ENCODE measurements at regions not wholly inside any gene's neighbourhood (a gene's known extent, or its start where the extent isn't known, plus 50 kb on each side); places are given as distances from the start of the nearest gene placed in this dataset.

DNA sequence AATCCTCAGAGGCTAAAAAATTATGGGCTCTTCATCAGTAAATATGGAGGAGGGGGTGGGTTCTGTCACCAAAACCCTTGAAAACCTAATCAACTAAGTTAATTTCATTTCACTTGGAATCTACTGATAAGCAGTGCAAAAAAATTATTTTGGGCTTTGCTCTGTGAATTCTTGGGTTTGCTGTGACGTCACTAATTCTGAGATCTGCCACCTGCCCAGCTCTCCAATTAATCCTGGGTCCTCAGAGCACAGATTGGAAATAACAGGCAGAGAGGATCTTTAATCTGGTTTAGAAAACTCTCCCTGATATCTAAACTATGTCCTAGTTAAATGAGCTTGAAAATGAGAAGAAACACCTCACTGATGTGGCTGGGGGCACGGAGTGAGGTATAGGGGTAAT, 903.2 kb downstream of the AACS start:
- Histone ChIP-seq H3K4me2 (ENCODE audit: low read depth, low read length, poor library complexity, severe bottlenecking) (no peak overlapping the region), H3K9me3 (ENCODE audit: insufficient read depth, low read length) (no peaks in the 10 kb centered on the region), H3K27ac (ENCODE audit: low read depth, low read length) (no peak overlapping the region), H3K9ac (ENCODE audit: low read length) (no peak overlapping the region), H2AFZ (ENCODE audit: low read depth, low read length, severe bottlenecking) (no peak overlapping the region), H3F3A (ENCODE audit: insufficient read depth) (no peaks in the 10 kb centered on the region), H3K79me2 (ENCODE audit: insufficient read depth, low read length) (no peaks in the 10 kb centered on the region), H3K4me3 (ENCODE audit: insufficient read depth, low read length, poor library complexity, severe bottlenecking) (no peak overlapping the region), H3K27me3 (ENCODE audit: low read length) (no peaks in the 10 kb centered on the region), H3K36me3 (ENCODE audit: low read length) (no peaks in the 10 kb centered on the region), H3K9me2 (replicated peaks; ENCODE audit: insufficient read depth, low read length) (no peaks in the 10 kb centered on the region), H4K20me1 (ENCODE audit: low read depth, low read length) (no peaks in the 10 kb centered on the region)
- TF ChIP-seq CTCF (IDR thresholded peaks at IDR 0.05; ENCODE audit: insufficient read depth, low read length, poor library complexity, severe bottlenecking) (no peak), EZH2phosphoT487 (conservative IDR thresholded peaks at IDR 0.05; ENCODE audit: low read length) (no peak)

DNA sequence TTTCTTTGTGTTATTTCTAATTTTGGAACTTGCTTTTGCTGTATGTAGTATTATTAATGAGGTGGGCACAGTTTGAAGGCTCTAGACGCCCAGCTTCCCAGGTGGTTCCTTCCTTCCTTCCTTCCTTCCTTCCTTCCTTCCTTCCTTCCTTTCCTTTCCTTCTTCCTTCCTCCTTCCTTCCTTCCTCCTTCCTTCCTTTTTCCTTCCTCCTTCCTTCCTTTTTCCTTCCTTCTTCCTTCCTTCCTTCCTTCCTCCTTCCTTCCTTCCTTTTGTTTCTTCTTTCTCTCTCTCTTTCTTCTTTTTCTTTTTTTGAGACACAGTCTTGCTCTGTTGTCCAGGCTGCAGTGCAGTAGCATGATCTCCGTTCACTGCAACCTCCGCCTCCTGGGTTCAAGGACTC, 906.7 kb downstream of the AACS start:
- Histone ChIP-seq H3K36me3 (ENCODE audit: low read length) (no peaks in the 10 kb centered on the region), H3K27ac (ENCODE audit: low read depth, low read length) (no peak overlapping the region), H3K9ac (ENCODE audit: low read length) (no peak overlapping the region), H3F3A (ENCODE audit: insufficient read depth) (no peaks in the 10 kb centered on the region), H3K79me2 (ENCODE audit: insufficient read depth, low read length) (no peaks in the 10 kb centered on the region), H4K20me1 (ENCODE audit: low read depth, low read length) (no peaks in the 10 kb centered on the region), H3K27me3 (ENCODE audit: low read length) (no peaks in the 10 kb centered on the region), H3K9me3 (ENCODE audit: insufficient read depth, low read length) (no peaks in the 10 kb centered on the region), H3K4me3 (ENCODE audit: insufficient read depth, low read length, poor library complexity, severe bottlenecking) (no peak overlapping the region), H3K9me2 (replicated peaks; ENCODE audit: insufficient read depth, low read length) (no peaks in the 10 kb centered on the region), H2AFZ (ENCODE audit: low read depth, low read length, severe bottlenecking) (no peak overlapping the region), H3K4me2 (ENCODE audit: low read depth, low read length, poor library complexity, severe bottlenecking) (no peak overlapping the region)
- TF ChIP-seq EZH2phosphoT487 (conservative IDR thresholded peaks at IDR 0.05; ENCODE audit: low read length) (no peak), CTCF (IDR thresholded peaks at IDR 0.05; ENCODE audit: insufficient read depth, low read length, poor library complexity, severe bottlenecking) (no peak)

GRCh38 chr12:125978286-125978685, 913.1 kb downstream of the AACS start:
- no peaks in the 10 kb centered on the region for H3K9me3 ChIP-seq (ENCODE audit: insufficient read depth, low read length)
- no peaks in the 10 kb centered on the region for H3F3A ChIP-seq (ENCODE audit: insufficient read depth)
- no peak overlapping the region for H2AFZ ChIP-seq (ENCODE audit: low read depth, low read length, severe bottlenecking)
- H3K79me2 ChIP-seq (ENCODE audit: insufficient read depth, low read length) = no peaks in the 10 kb centered on the region
- TF ChIP-seq CTCF (IDR thresholded peaks at IDR 0.05; ENCODE audit: insufficient read depth, low read length, poor library complexity, severe bottlenecking) (no peak), EZH2phosphoT487 (conservative IDR thresholded peaks at IDR 0.05; ENCODE audit: low read length) (no peak)
- H3K36me3 ChIP-seq (ENCODE audit: low read length) = no peaks in the 10 kb centered on the region
- no peak overlapping the region for H3K4me3 ChIP-seq (ENCODE audit: insufficient read depth, low read length, poor library complexity, severe bottlenecking)
- no peak overlapping the region for H3K9ac ChIP-seq (ENCODE audit: low read length)
- no peak overlapping the region for H3K27ac ChIP-seq (ENCODE audit: low read depth, low read length)
- no peaks in the 10 kb centered on the region for H3K9me2 ChIP-seq (replicated peaks; ENCODE audit: insufficient read depth, low read length)
- no peak overlapping the region for H3K4me2 ChIP-seq (ENCODE audit: low read depth, low read length, poor library complexity, severe bottlenecking)
- H4K20me1 ChIP-seq (ENCODE audit: low read depth, low read length) = no peaks in the 10 kb centered on the region
- H3K27me3 ChIP-seq (ENCODE audit: low read length) = no peaks in the 10 kb centered on the region
